Activated naive CD8-positive, alpha-beta T cell treated with anti-CD3 and anti-CD28 coated beads, Interleukin-2, amount 10 ng/mL, durations not matched to agents 7 days and 5 days (primary cell): ENCODE measurements at regions not wholly inside any gene's neighbourhood (a gene's known extent, or its start where the extent isn't known, plus 50 kb on each side); places are given as distances from the start of the nearest gene placed in this dataset.

ENCODE experiments used
- ATAC-seq: fragments of 150-1000 bp; cut with Tn5 transposase; one replicate; pipeline ENCODE4 v1.10.0; 2021; ENCODE audit warnings: low read depth, moderate library complexity
- POLR2A ChIA-PET: fragments of 350-600 bp; sonication (Branson Sonifier 250); formaldehyde crosslinking; loops from one replicate; lab custom pipeline; 2021; ENCODE audit warnings: antibody characterized with exemption; lab: Charles Lee
- DNase-seq: peaks from one replicate; pipeline ENCODE4 v3.0.0; 2021
- H3K27ac Mint-ChIP-seq: one replicate; pipeline ENCODE4 v1.8.0; 2022; ENCODE audit warnings: mild to moderate bottlenecking, mixed read lengths
- H3K27me3 Mint-ChIP-seq: one replicate; pipeline ENCODE4 v1.8.0; 2022; ENCODE audit warnings: mild to moderate bottlenecking, moderate library complexity, mixed read lengths
- H3K36me3 Mint-ChIP-seq: one replicate; pipeline ENCODE4 v1.8.0; 2021; ENCODE audit warnings: mild to moderate bottlenecking, mixed read lengths
- H3K4me1 Mint-ChIP-seq: one replicate; pipeline ENCODE4 v1.8.0; 2021; ENCODE audit warnings: mixed read lengths
- H3K4me3 Mint-ChIP-seq: one replicate; pipeline ENCODE4 v1.8.0; 2022; ENCODE audit warnings: mild to moderate bottlenecking, moderate library complexity, mixed read lengths
- H3K9me3 Mint-ChIP-seq: one replicate; pipeline ENCODE4 v1.8.0; 2021; ENCODE audit warnings: mixed read lengths

- peaks cover 1% of the 10 kb centered on the region for H3K9me3 Mint-ChIP-seq
- no peaks in the 10 kb centered on the region for H3K27me3 Mint-ChIP-seq
- no peak for ATAC-seq
- no peak for DNase-seq
- H3K4me1 Mint-ChIP-seq, result no peaks in the 10 kb centered on the region
- no peaks in the 10 kb centered on the region for H3K36me3 Mint-ChIP-seq
- POLR2A ChIA-PET, result no interaction called here
- H3K27ac Mint-ChIP-seq, result no peak overlapping the region
- no peak overlapping the region for H3K4me3 Mint-ChIP-seq
These were observed 755.7 kb downstream of the TLR4 start for GRCh38 chr9:118459913-118460312.

- DNase-seq, result no peak
- H3K36me3 Mint-ChIP-seq, result no peaks in the 10 kb centered on the region
- POLR2A ChIA-PET, result no interaction called here
- no peaks in the 10 kb centered on the region for H3K4me1 Mint-ChIP-seq
- H3K4me3 Mint-ChIP-seq, result no peak overlapping the region
- ATAC-seq, result no peak
- no peak overlapping the region for H3K27ac Mint-ChIP-seq
- no peaks in the 10 kb centered on the region for H3K27me3 Mint-ChIP-seq
- no peaks in the 10 kb centered on the region for H3K9me3 Mint-ChIP-seq
These were observed 759.2 kb downstream of the TLR4 start for GRCh38 chr9:118463419-118463818.

GRCh38 chr9:118473521-118473920, 769.3 kb downstream of the TLR4 start:
- no peak for DNase-seq
- H3K36me3 Mint-ChIP-seq, result no peaks in the 10 kb centered on the region
- no peak for ATAC-seq
- POLR2A ChIA-PET, result no interaction called here
- H3K9me3 Mint-ChIP-seq, result peaks cover 2% of the 10 kb centered on the region
- no peaks in the 10 kb centered on the region for H3K4me1 Mint-ChIP-seq
- no peak overlapping the region for H3K27ac Mint-ChIP-seq
- no peak overlapping the region for H3K4me3 Mint-ChIP-seq
- no peaks in the 10 kb centered on the region for H3K27me3 Mint-ChIP-seq

DNA sequence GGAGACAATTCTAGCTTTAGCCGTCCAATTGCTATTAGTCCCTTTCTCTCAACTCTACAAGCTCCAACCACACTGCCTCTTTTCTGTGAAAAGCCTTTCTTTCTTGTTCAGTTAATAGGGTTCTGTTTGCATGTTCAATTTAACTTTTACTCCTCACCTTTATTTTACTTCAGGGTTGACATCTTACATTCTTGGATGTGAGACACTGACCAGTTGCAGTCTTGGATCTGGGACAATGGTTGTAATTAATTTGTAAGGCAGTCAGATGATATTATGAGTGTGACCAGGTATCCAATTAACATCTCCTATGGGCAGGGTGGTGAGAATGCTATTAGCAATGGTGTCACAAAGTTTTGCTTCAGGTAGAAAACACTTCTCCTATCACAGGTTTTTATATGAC, 774.5 kb downstream of the TLR4 start:
- no peak overlapping the region for H3K4me3 Mint-ChIP-seq
- DNase-seq, result no peak
- POLR2A ChIA-PET, result no interaction called here
- H3K27ac Mint-ChIP-seq, result no peak overlapping the region
- no peaks in the 10 kb centered on the region for H3K4me1 Mint-ChIP-seq
- H3K36me3 Mint-ChIP-seq, result no peaks in the 10 kb centered on the region
- H3K27me3 Mint-ChIP-seq, result no peaks in the 10 kb centered on the region
- ATAC-seq, result no peak
- H3K9me3 Mint-ChIP-seq, result peaks cover 3% of the 10 kb centered on the region

DNA sequence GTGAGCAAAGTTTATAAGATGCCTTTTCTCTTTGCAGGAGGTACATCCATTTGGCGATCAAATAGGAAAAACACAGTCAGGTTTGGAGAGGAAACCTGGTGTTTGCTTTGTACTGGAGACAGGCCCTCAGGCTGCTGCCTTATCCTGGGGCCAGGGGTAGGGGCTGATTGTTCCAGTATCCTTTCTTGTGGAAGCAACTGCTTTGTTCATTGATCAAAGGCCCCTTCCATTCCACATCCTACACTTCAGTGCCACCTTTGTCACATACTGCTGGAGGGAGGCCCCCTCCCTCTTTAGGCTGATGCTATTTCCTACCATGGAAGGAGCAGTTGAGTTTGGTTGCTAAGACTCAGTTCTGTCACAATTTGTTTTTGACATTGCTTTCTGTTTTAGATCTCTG, 778.1 kb downstream of the TLR4 start:
- POLR2A ChIA-PET, result no interaction called here
- no peaks in the 10 kb centered on the region for H3K27me3 Mint-ChIP-seq
- H3K27ac Mint-ChIP-seq, result no peak overlapping the region
- H3K9me3 Mint-ChIP-seq, result peaks cover 3% of the 10 kb centered on the region
- H3K4me1 Mint-ChIP-seq, result no peaks in the 10 kb centered on the region
- H3K36me3 Mint-ChIP-seq, result no peaks in the 10 kb centered on the region
- DNase-seq, result no peak
- no peak for ATAC-seq
- no peak overlapping the region for H3K4me3 Mint-ChIP-seq

DNA sequence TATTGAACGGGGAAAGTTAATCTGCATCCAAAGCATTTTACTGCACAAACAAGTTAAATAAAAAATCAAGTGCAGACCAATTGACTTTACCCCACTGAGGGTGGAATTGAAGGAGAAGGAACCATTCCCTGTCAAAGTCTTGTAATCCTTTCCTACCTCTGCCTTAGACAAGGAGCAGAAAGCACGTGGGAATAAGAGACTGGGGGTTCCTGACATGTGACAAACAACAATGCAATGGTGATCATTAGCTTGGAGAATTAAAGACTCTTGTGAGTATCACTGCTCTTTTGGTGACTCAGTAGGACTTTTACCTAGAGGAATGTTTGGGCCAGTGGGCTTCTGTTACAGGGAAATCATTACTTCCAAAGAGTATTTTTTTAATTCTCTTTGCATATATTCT, 779.5 kb downstream of the TLR4 start:
- peaks cover 3% of the 10 kb centered on the region for H3K9me3 Mint-ChIP-seq
- H3K27me3 Mint-ChIP-seq, result no peaks in the 10 kb centered on the region
- DNase-seq (no peak), ATAC-seq (no peak)
- no peak overlapping the region for H3K4me3 Mint-ChIP-seq
- H3K4me1 Mint-ChIP-seq, result no peaks in the 10 kb centered on the region
- POLR2A ChIA-PET, result no interaction called here
- no peak overlapping the region for H3K27ac Mint-ChIP-seq
- H3K36me3 Mint-ChIP-seq, result no peaks in the 10 kb centered on the region

GRCh38 chr9:118503236-118503635, 799.0 kb downstream of the TLR4 start:
- ATAC-seq (no peak), DNase-seq (no peak)
- Mint-ChIP-seq H3K36me3 (no peaks in the 10 kb centered on the region), H3K4me3 (no peak overlapping the region), H3K4me1 (no peaks in the 10 kb centered on the region), H3K27ac (no peak overlapping the region), H3K9me3 (peaks cover 4% of the 10 kb centered on the region), H3K27me3 (no peaks in the 10 kb centered on the region)
- POLR2A ChIA-PET, result no interaction called here

DNA sequence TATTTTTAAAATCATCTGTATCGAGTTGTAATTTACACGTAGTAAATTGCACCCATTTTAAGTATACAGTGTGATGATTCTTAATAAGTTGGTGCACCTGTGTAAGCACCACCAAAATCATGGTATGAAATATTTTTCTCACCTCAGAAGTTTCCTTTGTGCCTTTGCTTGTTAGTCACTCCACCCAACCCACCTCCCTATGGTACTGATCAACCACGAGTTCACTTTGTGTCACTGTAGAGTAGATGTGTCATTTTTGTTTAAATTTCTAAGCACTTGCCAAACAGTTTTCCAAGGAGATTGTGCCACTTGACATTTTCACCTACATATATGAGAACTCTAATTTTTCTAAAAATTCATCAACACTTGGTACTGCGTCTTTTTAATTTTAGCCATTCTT, 806.5 kb downstream of the TLR4 start:
- ATAC-seq, result no peak
- Mint-ChIP-seq H3K4me3 (no peak overlapping the region), H3K36me3 (no peaks in the 10 kb centered on the region), H3K27ac (no peak overlapping the region), H3K9me3 (peaks cover 3% of the 10 kb centered on the region), H3K4me1 (no peaks in the 10 kb centered on the region), H3K27me3 (no peaks in the 10 kb centered on the region)
- DNase-seq, result no peak
- POLR2A ChIA-PET, result no interaction called here

GRCh38 chr9:118515947-118516346, 811.7 kb downstream of the TLR4 start:
- no peak for ATAC-seq
- Mint-ChIP-seq H3K27me3 (no peaks in the 10 kb centered on the region), H3K36me3 (no peaks in the 10 kb centered on the region), H3K4me3 (no peak overlapping the region), H3K4me1 (no peaks in the 10 kb centered on the region), H3K27ac (no peak overlapping the region), H3K9me3 (no peaks in the 10 kb centered on the region)
- no peak for DNase-seq
- POLR2A ChIA-PET, result no interaction called here

GRCh38 chr9:118521261-118521660, 817.1 kb downstream of the TLR4 start:
- Mint-ChIP-seq H3K9me3 (no peaks in the 10 kb centered on the region), H3K36me3 (no peaks in the 10 kb centered on the region), H3K4me3 (no peak overlapping the region), H3K27ac (no peak overlapping the region), H3K4me1 (no peaks in the 10 kb centered on the region), H3K27me3 (no peaks in the 10 kb centered on the region)
- DNase-seq, result no peak
- ATAC-seq, result no peak
- POLR2A ChIA-PET, result no interaction called here

- POLR2A ChIA-PET, result no interaction called here
- Mint-ChIP-seq H3K9me3 (peaks cover 1% of the 10 kb centered on the region), H3K27me3 (no peaks in the 10 kb centered on the region), H3K27ac (no peak overlapping the region), H3K36me3 (no peaks in the 10 kb centered on the region), H3K4me3 (no peak overlapping the region), H3K4me1 (no peaks in the 10 kb centered on the region)
- DNase-seq (no peak), ATAC-seq (no peak)
These were observed 818.2 kb downstream of the TLR4 start for GRCh38 chr9:118522093-118523028.

DNA sequence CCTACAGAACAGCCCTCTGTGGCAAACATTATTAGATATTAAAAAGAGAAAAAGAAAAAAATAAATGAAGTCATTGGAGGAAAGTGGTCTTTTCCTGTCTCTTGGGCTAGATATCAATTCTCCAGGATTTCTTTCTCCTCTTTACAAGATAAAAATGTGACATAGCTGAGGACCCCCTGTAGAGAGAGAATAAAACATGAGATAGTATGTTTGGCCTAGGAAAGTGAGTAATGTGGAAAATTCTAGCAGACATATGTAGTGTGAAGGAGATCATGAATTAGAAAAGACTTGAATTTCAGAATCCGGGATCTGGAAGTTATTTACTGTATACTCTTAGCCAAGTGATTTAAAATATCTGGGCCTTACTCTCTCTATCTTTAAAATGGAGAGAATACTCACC, 823.1 kb downstream of the TLR4 start:
- Mint-ChIP-seq H3K4me3 (no peak overlapping the region), H3K27ac (no peak overlapping the region), H3K36me3 (no peaks in the 10 kb centered on the region), H3K27me3 (no peaks in the 10 kb centered on the region), H3K4me1 (no peaks in the 10 kb centered on the region), H3K9me3 (peaks cover 4% of the 10 kb centered on the region)
- ATAC-seq (no peak), DNase-seq (no peak)
- POLR2A ChIA-PET, result no interaction called here

DNA sequence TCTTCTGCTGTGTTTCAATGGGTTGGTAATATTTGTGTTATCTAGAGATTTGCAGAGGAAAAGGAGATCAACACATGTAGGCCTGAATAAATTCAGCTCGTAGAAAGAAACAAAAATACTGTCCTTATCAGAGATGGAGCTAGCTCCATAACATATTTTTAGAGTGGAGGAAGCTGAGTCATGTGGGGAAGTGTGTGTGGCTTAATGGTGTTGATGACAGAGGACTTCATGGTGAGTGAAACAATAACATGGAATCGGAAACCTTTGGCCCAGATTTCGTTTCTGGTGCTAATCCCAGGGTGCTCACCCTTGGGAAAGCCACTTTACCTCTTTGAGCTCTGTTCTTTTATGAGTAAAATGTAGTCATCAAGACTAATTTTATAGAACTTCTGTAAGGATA, 825.0 kb downstream of the TLR4 start:
- POLR2A ChIA-PET, result no interaction called here
- Mint-ChIP-seq H3K27me3 (no peaks in the 10 kb centered on the region), H3K36me3 (no peaks in the 10 kb centered on the region), H3K4me3 (no peak overlapping the region), H3K27ac (no peak overlapping the region), H3K4me1 (no peaks in the 10 kb centered on the region), H3K9me3 (peaks cover 4% of the 10 kb centered on the region)
- DNase-seq, result no peak
- ATAC-seq, result no peak

DNA sequence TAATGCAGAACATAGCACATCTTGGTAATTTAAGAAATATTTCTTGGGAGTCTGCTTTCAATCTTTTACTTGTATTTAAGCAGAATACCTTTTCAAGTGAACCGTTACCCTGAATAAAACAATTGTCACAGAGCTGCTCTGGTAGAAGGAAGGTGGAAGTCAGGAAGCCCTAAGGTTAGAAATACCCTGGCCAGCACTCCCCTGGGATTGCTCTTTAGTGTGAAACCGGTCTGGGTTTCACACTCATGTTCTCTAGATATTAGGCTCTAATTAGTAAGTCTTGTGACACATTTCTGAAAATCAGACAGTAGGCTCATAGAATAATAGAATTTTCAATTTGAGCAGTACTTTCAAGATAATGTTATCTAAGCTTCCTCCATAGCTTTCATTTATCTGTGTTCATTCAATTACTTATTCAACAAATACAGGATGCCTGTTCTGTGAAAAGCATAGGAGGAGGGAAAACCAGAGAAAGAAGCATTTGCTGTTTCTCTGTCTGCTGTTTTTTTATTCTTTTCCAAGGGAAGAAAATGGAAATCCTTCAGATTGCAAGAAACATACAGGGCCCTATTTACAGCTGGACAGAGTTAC, 825.5 kb downstream of the TLR4 start:
- POLR2A ChIA-PET, result no interaction called here
- no peaks in the 10 kb centered on the region for H3K36me3 Mint-ChIP-seq
- no peak for ATAC-seq

More for the DNA sequence above, 825.5 kb downstream of the TLR4 start:
- H3K9me3 Mint-ChIP-seq, result peaks cover 6% of the 10 kb centered on the region
- H3K27ac Mint-ChIP-seq, result no peak overlapping the region
- no peak for DNase-seq
- no peaks in the 10 kb centered on the region for H3K4me1 Mint-ChIP-seq
- H3K4me3 Mint-ChIP-seq, result no peak overlapping the region
- no peaks in the 10 kb centered on the region for H3K27me3 Mint-ChIP-seq
